OCI-LY7 (cell line): ENCODE measurements at regions not wholly inside any gene's neighbourhood (a gene's known extent, or its start where the extent isn't known, plus 50 kb on each side); places are given as distances from the start of the nearest gene placed in this dataset.

Experiments
- EZH2phosphoT487 ChIP-seq: fragments of 200-600 bp; sonication (generic); IDR thresholded peaks from 2 replicates; pipeline ENCODE4 v1.6.1; 2018; ENCODE audit warnings: low read depth, borderline replicate concordance, mild to moderate bottlenecking, mixed run types, antibody characterized with exemption, low read length, moderate library complexity, mixed read lengths
- TF ChIP-seq, protein P1 (sequence below): fragments of 200-600 bp; sonication (generic); conservative IDR thresholded peaks from 2 replicates; pipeline ENCODE4 v1.5.1; 2014; ENCODE audit warnings: mild to moderate bottlenecking, antibody characterized with exemption, low read length, moderate library complexity, mixed read lengths

DNA sequence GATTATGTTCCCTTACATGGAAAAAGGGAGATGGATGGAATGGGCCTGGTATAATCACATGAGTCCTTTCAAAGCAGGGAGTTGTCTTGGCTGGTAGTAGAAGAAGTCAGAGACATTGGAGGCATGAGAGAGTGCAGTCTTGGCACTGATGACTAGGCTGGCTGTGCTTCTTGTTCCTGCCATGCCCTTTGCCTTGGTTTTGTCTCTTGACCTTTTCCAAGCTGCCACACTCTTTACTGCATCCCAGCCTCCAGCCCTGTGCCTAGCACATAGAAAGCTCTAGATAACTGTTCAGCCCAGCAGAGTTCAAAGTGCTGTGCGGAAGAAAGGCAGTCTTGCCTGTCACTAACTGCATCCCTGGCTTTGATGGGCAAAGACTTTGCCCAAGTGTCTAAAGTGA is 412.6 kb downstream of the PRDM2 start:
- TF ChIP-seq, protein P1, sequence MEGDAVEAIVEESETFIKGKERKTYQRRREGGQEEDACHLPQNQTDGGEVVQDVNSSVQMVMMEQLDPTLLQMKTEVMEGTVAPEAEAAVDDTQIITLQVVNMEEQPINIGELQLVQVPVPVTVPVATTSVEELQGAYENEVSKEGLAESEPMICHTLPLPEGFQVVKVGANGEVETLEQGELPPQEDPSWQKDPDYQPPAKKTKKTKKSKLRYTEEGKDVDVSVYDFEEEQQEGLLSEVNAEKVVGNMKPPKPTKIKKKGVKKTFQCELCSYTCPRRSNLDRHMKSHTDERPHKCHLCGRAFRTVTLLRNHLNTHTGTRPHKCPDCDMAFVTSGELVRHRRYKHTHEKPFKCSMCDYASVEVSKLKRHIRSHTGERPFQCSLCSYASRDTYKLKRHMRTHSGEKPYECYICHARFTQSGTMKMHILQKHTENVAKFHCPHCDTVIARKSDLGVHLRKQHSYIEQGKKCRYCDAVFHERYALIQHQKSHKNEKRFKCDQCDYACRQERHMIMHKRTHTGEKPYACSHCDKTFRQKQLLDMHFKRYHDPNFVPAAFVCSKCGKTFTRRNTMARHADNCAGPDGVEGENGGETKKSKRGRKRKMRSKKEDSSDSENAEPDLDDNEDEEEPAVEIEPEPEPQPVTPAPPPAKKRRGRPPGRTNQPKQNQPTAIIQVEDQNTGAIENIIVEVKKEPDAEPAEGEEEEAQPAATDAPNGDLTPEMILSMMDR, result no peak
- TF ChIP-seq EZH2phosphoT487, result no peak
